ENCODE measurements at regions not wholly inside any gene's neighbourhood (a gene's known extent, or its start where the extent isn't known, plus 50 kb on each side); places are given as distances from the start of the nearest gene placed in this dataset.

GRCh38 chr17:69716556-69716955 lies 302.1 kb downstream of the MAP2K6 start:
- Histone ChIP-seq H3K27me3 (no peaks in the 10 kb centered on the region), H3K4me1 (no peaks in the 10 kb centered on the region), H3K36me3 (no peaks in the 10 kb centered on the region), H3K9me3 (no peaks in the 10 kb centered on the region), H3K27ac (no peak overlapping the region), H3K4me3 (no peak overlapping the region)
- ATAC-seq (no peak), DNase-seq (no peak)
- TF ChIP-seq CTCF (IDR thresholded peaks at IDR 0.05) (no peak), POLR2A (IDR thresholded peaks at IDR 0.05) (no peak)
- intact Hi-C loops (cut with DNase I) = no loop called here
- WGBS (ENCODE audit: insufficient coverage, low coverage, low lambda C conversion rate, missing lambda C conversion rate) = 62% methylated on average over 6 of the region's 6 CpGs

- 63% methylated on average over 2 of the region's 2 CpGs for WGBS (ENCODE audit: insufficient coverage, low coverage, low lambda C conversion rate, missing lambda C conversion rate)
- no peak overlapping the region for H3K27ac ChIP-seq
- H3K9me3 ChIP-seq = no peaks in the 10 kb centered on the region
- no peaks in the 10 kb centered on the region for H3K4me1 ChIP-seq
- no peak overlapping the region for H3K4me3 ChIP-seq
- no peaks in the 10 kb centered on the region for H3K36me3 ChIP-seq
- TF ChIP-seq POLR2A (IDR thresholded peaks at IDR 0.05) = no peak
- no peak for TF ChIP-seq CTCF (IDR thresholded peaks at IDR 0.05)
- ATAC-seq = no peak
- DNase-seq = no peak
- intact Hi-C loops (cut with DNase I) = no loop called here
- H3K27me3 ChIP-seq = no peaks in the 10 kb centered on the region
Observed at GRCh38 chr17:69717214-69717613, 302.7 kb downstream of the MAP2K6 start.

GRCh38 chr17:69717819-69718218 lies 303.3 kb downstream of the MAP2K6 start:
- H3K36me3 ChIP-seq = no peaks in the 10 kb centered on the region
- H3K9me3 ChIP-seq = no peaks in the 10 kb centered on the region
- H3K4me1 ChIP-seq = no peaks in the 10 kb centered on the region
- H3K27me3 ChIP-seq = no peaks in the 10 kb centered on the region
- intact Hi-C loops (cut with DNase I) = no loop called here
- WGBS (ENCODE audit: insufficient coverage, low coverage, low lambda C conversion rate, missing lambda C conversion rate) = 74% methylated on average over 4 of the region's 4 CpGs
- TF ChIP-seq CTCF (IDR thresholded peaks at IDR 0.05) (no peak), POLR2A (IDR thresholded peaks at IDR 0.05) (no peak)
- DNase-seq (no peak), ATAC-seq (no peak)
- no peak overlapping the region for H3K4me3 ChIP-seq
- H3K27ac ChIP-seq = no peak overlapping the region

GRCh38 chr17:69719474-69720048 lies 305.1 kb downstream of the MAP2K6 start:
- Histone ChIP-seq H3K27me3 (no peaks in the 10 kb centered on the region), H3K4me3 (no peak overlapping the region), H3K4me1 (no peaks in the 10 kb centered on the region), H3K36me3 (no peaks in the 10 kb centered on the region), H3K9me3 (no peaks in the 10 kb centered on the region), H3K27ac (no peak overlapping the region)
- intact Hi-C loops (cut with DNase I) = no loop called here
- 73% methylated on average over 5 of the region's 8 CpGs for WGBS (ENCODE audit: insufficient coverage, low coverage, low lambda C conversion rate, missing lambda C conversion rate)
- TF ChIP-seq POLR2A (IDR thresholded peaks at IDR 0.05) = no peak
- no peak for TF ChIP-seq CTCF (IDR thresholded peaks at IDR 0.05)
- DNase-seq (no peak), ATAC-seq (no peak)

GRCh38 chr17:69722518-69722917 lies 308.0 kb downstream of the MAP2K6 start:
- TF ChIP-seq CTCF (IDR thresholded peaks at IDR 0.05) (no peak), POLR2A (IDR thresholded peaks at IDR 0.05) (no peak)
- no peaks in the 10 kb centered on the region for H3K36me3 ChIP-seq
- no peak for DNase-seq
- H3K9me3 ChIP-seq = no peaks in the 10 kb centered on the region
- H3K4me1 ChIP-seq = no peaks in the 10 kb centered on the region
- no peak overlapping the region for H3K4me3 ChIP-seq
- no peak for ATAC-seq
- no peaks in the 10 kb centered on the region for H3K27me3 ChIP-seq
- H3K27ac ChIP-seq = no peak overlapping the region
- WGBS (ENCODE audit: insufficient coverage, low coverage, low lambda C conversion rate, missing lambda C conversion rate) = 58% methylated on average over 2 of the region's 2 CpGs
- intact Hi-C loops (cut with DNase I) = no loop called here
